Loucy (cell line): ENCODE measurements at regions not wholly inside any gene's neighbourhood (a gene's known extent, or its start where the extent isn't known, plus 50 kb on each side); places are given as distances from the start of the nearest gene placed in this dataset.

Experiments used
- H2AFZ ChIP-seq: fragments of 200-600 bp; sonication (generic); 2 replicates; pipeline ENCODE4 v1.6.0; 2016; ENCODE audit warnings: antibody characterized with exemption, mild to moderate bottlenecking, low read length, moderate library complexity
- H3F3A ChIP-seq: fragments of 200-600 bp; 2 replicates; pipeline ENCODE4 v1.6.0; 2016; ENCODE audit warnings: antibody characterized with exemption, low read depth, mild to moderate bottlenecking
- H3K27me3 ChIP-seq: fragments of 200-600 bp; sonication (generic); 2 replicates; pipeline ENCODE4 v1.6.1; 2014; ENCODE audit warnings: low read length, mild to moderate bottlenecking; ENCODE audit not compliant: insufficient read depth, poor library complexity, severe bottlenecking
- H3K36me3 ChIP-seq: fragments of 200-600 bp; sonication (generic); 2 replicates; pipeline ENCODE4 v1.6.1; 2016; ENCODE audit warnings: low read length; ENCODE audit not compliant: insufficient read depth
- H3K4me1 ChIP-seq: fragments of 200-600 bp; sonication (generic); 2 replicates; pipeline ENCODE4 v1.5.1; 2014; ENCODE audit warnings: low read length, mild to moderate bottlenecking; ENCODE audit not compliant: insufficient read depth, poor library complexity, severe bottlenecking
- H3K4me2 ChIP-seq: fragments of 200-600 bp; sonication (generic); 2 replicates; pipeline ENCODE4 v1.6.0; 2014; ENCODE audit warnings: antibody characterized with exemption, low read length, low read depth, mild to moderate bottlenecking; ENCODE audit not compliant: poor library complexity, severe bottlenecking
- H3K4me3 ChIP-seq: fragments of 200-600 bp; sonication (generic); 2 replicates; pipeline ENCODE4 v1.5.1; 2014; ENCODE audit warnings: low read length, mild to moderate bottlenecking, mixed read lengths; ENCODE audit not compliant: poor library complexity, severe bottlenecking
- H3K79me2 ChIP-seq: fragments of 200-600 bp; sonication (generic); 2 replicates; pipeline ENCODE4 v1.6.1; 2014; ENCODE audit warnings: low read length; ENCODE audit not compliant: insufficient read depth
- H3K9ac ChIP-seq: fragments of 200-600 bp; sonication (generic); 2 replicates; pipeline ENCODE4 v1.6.0; 2014; ENCODE audit warnings: mild to moderate bottlenecking, low read depth, low read length, moderate library complexity; ENCODE audit not compliant: poor library complexity, severe bottlenecking
- H3K9me2 ChIP-seq: fragments of 200-600 bp; sonication (generic); replicated peaks from 2 replicates; pipeline ENCODE4 v1.6.1; 2016; ENCODE audit warnings: low read depth, low read length, mixed read lengths
- H3K9me3 ChIP-seq: fragments of 200-600 bp; sonication (generic); 2 replicates; pipeline ENCODE4 v1.6.1; 2014; ENCODE audit warnings: mild to moderate bottlenecking, antibody characterized with exemption, low read length, low read depth; ENCODE audit not compliant: insufficient read depth
- H4K20me1 ChIP-seq: fragments of 200-600 bp; sonication (generic); 2 replicates; pipeline ENCODE4 v1.6.0; 2014; ENCODE audit warnings: antibody characterized with exemption, low read length, mild to moderate bottlenecking; ENCODE audit not compliant: insufficient read depth, poor library complexity, severe bottlenecking
- CTCF ChIP-seq: fragments of 200-600 bp; sonication (generic); conservative IDR thresholded peaks from 2 replicates; pipeline ENCODE4 v1.5.1; 2014; ENCODE audit warnings: mild to moderate bottlenecking, antibody characterized with exemption, low read length
- EZH2phosphoT487 ChIP-seq: fragments of 200-600 bp; IDR thresholded peaks from 2 replicates; pipeline ENCODE4 v1.6.1; 2018; ENCODE audit warnings: antibody characterized with exemption, mild to moderate bottlenecking, moderate library complexity, borderline replicate concordance

- Histone ChIP-seq H3K4me1 (no peaks in the 10 kb centered on the region), H3K4me2 (no peak overlapping the region), H3K27me3 (no peaks in the 10 kb centered on the region), H3K79me2 (no peaks in the 10 kb centered on the region), H3K9me3 (no peaks in the 10 kb centered on the region), H2AFZ (no peak overlapping the region), H3K4me3 (no peak overlapping the region), H3K9me2 (no peaks in the 10 kb centered on the region), H3K36me3 (no peaks in the 10 kb centered on the region), H4K20me1 (no peaks in the 10 kb centered on the region), H3F3A (no peaks in the 10 kb centered on the region), H3K9ac (no peak overlapping the region)
- TF ChIP-seq EZH2phosphoT487 = no peak
- no peak for TF ChIP-seq CTCF
Observed at GRCh38 chr12:105813201-105813600, 325.6 kb downstream of the NUAK1 start.

GRCh38 chr12:105814283-105814682 lies 324.5 kb downstream of the NUAK1 start:
- Histone ChIP-seq H3K4me1 (no peaks in the 10 kb centered on the region), H3K4me2 (no peak overlapping the region), H3K9me3 (no peaks in the 10 kb centered on the region), H2AFZ (no peak overlapping the region), H3K9me2 (no peaks in the 10 kb centered on the region), H3F3A (no peaks in the 10 kb centered on the region), H3K36me3 (no peaks in the 10 kb centered on the region), H3K9ac (no peak overlapping the region), H4K20me1 (no peaks in the 10 kb centered on the region), H3K27me3 (no peaks in the 10 kb centered on the region), H3K79me2 (no peaks in the 10 kb centered on the region), H3K4me3 (no peak overlapping the region)
- TF ChIP-seq EZH2phosphoT487 = no peak
- no peak for TF ChIP-seq CTCF

- H3K4me2 ChIP-seq = no peak overlapping the region
- no peaks in the 10 kb centered on the region for H3K9me3 ChIP-seq
- H2AFZ ChIP-seq = no peak overlapping the region
- no peaks in the 10 kb centered on the region for H3K79me2 ChIP-seq
- TF ChIP-seq CTCF (no peak), EZH2phosphoT487 (no peak)
- no peaks in the 10 kb centered on the region for H3K4me1 ChIP-seq
- H3K4me3 ChIP-seq = no peak overlapping the region
- no peaks in the 10 kb centered on the region for H3K36me3 ChIP-seq
- no peaks in the 10 kb centered on the region for H3F3A ChIP-seq
- H3K27me3 ChIP-seq = no peaks in the 10 kb centered on the region
- no peaks in the 10 kb centered on the region for H3K9me2 ChIP-seq
- no peak overlapping the region for H3K9ac ChIP-seq
- no peaks in the 10 kb centered on the region for H4K20me1 ChIP-seq
Observed at GRCh38 chr12:105819549-105819948, 319.2 kb downstream of the NUAK1 start.
